PC-3 (cell line): ENCODE measurements at regions not wholly inside any gene's neighbourhood (a gene's known extent, or its start where the extent isn't known, plus 50 kb on each side); places are given as distances from the start of the nearest gene placed in this dataset.

Experiments
- EZH2 ChIP-seq: fragments of 300-600 bp; sonication (generic); IDR thresholded peaks from one replicate; pipeline ENCODE4 v1.6.1; 2017; ENCODE audit warnings: antibody characterized with exemption, mild to moderate bottlenecking, low read length; ENCODE audit not compliant: unreplicated experiment
- EZH2phosphoT487 ChIP-seq: fragments of 300-600 bp; sonication (generic); IDR thresholded peaks from 2 replicates; pipeline ENCODE4 v1.6.1; 2018; ENCODE audit warnings: mild to moderate bottlenecking, antibody characterized with exemption, low read length, borderline replicate concordance
- TF ChIP-seq, protein P1 (sequence below): fragments of 300-600 bp; sonication (generic); conservative IDR thresholded peaks from 2 replicates; pipeline ENCODE4 v1.5.1; 2017; ENCODE audit warnings: antibody characterized with exemption, low read depth, mild to moderate bottlenecking, low read length

DNA sequence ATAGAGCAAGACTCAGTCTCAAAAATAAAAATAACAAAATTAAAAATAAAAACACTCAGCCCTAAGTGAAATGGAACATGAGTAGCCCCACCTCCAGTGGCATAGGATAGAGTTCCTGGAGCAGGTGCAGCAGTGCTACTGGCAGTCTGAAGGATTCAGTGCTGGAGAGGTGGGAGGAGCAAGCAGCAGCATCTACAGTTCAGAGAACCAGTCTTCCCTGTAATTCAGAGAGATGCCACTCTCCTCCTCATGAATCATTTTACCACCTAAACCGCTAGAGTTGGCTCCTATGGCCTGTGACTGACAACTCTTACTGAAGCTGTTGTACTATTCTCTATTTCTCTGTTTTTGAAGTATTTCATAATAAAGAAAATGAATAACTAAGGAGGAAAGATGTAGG lies 56.0 kb upstream of the SMURF2 start:
- TF ChIP-seq, protein P1, sequence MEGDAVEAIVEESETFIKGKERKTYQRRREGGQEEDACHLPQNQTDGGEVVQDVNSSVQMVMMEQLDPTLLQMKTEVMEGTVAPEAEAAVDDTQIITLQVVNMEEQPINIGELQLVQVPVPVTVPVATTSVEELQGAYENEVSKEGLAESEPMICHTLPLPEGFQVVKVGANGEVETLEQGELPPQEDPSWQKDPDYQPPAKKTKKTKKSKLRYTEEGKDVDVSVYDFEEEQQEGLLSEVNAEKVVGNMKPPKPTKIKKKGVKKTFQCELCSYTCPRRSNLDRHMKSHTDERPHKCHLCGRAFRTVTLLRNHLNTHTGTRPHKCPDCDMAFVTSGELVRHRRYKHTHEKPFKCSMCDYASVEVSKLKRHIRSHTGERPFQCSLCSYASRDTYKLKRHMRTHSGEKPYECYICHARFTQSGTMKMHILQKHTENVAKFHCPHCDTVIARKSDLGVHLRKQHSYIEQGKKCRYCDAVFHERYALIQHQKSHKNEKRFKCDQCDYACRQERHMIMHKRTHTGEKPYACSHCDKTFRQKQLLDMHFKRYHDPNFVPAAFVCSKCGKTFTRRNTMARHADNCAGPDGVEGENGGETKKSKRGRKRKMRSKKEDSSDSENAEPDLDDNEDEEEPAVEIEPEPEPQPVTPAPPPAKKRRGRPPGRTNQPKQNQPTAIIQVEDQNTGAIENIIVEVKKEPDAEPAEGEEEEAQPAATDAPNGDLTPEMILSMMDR = no peak
- TF ChIP-seq EZH2 = no peak
- TF ChIP-seq EZH2phosphoT487 = no peak
